Astrocyte of the spinal cord (primary cell): ENCODE measurements at regions not wholly inside any gene's neighbourhood (a gene's known extent, or its start where the extent isn't known, plus 50 kb on each side); places are given as distances from the start of the nearest gene placed in this dataset.

Source experiments
- DNase-seq: peaks from one replicate; pipeline ENCODE4 v3.0.0; 2011; ENCODE audit warnings: low read depth, low spot score
- H3K4me3 ChIP-seq: 2 replicates; pipeline ENCODE4 v1.5.1; 2011; ENCODE audit warnings: low read depth, mild to moderate bottlenecking, low read length, moderate library complexity
- CTCF ChIP-seq: IDR thresholded peaks from 2 replicates; pipeline ENCODE4 v1.5.1; 2012; ENCODE audit warnings: low read depth, mild to moderate bottlenecking, low read length, inconsistent platforms
- in situ Hi-C: cut with HindIII; loops from 2 replicates; pipeline ENCODE4 v1.10.0; 2017; ENCODE audit warnings: low sequenced_read_pairs

DNA sequence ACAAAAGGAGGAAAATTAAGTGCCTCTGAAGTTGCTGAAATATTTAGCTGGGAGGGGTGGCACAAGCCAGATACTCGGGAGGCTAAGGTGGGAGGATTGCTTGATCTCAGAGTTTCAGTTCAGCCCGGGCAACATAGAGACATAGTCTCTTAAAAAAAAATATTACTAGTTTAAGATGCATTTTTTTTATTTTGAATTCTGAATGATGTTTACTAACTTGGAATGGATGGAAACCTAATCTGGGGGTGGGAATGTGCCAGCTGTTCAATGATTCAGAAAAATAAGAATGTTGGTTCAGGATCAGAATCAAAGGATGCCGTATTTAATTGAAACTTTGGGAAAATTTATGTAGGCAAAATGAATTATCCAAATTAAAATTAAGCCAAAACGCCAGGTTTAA, 167.2 kb upstream of the ANK2 start:
- TF ChIP-seq CTCF = no peak
- DNase-seq = no peak
- H3K4me3 ChIP-seq = no peak overlapping the region
- in situ Hi-C loops = no loop called here

GRCh38 chr4:112884406-112884805, 165.0 kb upstream of the ANK2 start:
- no peak for DNase-seq
- no peak for TF ChIP-seq CTCF
- in situ Hi-C loops = no loop called here
- H3K4me3 ChIP-seq = no peak overlapping the region

- DNase-seq = no peak
- no peak for TF ChIP-seq CTCF
- no peak overlapping the region for H3K4me3 ChIP-seq
- in situ Hi-C loops = no loop called here
These were observed 163.6 kb upstream of the ANK2 start for GRCh38 chr4:112885897-112886296.

DNA sequence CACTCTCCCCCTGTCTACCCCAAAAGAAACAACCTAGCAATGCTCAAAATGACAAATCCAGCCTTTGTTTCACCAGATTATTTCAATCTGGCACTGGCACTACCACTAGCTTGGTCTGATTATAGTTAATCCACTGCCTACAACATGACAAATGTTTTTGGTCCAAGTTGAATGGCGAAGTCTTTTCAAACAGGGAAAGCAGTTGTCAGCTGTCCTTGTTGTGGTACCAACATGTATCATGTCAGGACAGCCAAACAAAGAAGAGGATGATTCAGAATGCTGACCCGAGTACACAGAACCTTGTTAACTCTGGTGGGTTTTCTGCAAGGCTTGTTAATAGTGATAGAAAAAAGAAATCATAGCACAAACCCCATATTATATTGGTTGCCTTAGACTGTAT, 160.8 kb upstream of the ANK2 start:
- no peak overlapping the region for H3K4me3 ChIP-seq
- no peak for DNase-seq
- in situ Hi-C loops = no loop called here

GRCh38 chr4:112889199-112889598, 160.3 kb upstream of the ANK2 start:
- H3K4me3 ChIP-seq = no peak overlapping the region
- in situ Hi-C loops = no loop called here
- DNase-seq = no peak
- TF ChIP-seq CTCF = no peak

More for the DNA sequence above, 160.8 kb upstream of the ANK2 start:
- no peak for TF ChIP-seq CTCF

- H3K4me3 ChIP-seq = peak overlapping the region; percentile 6
- peak; percentile 61 for DNase-seq
- no peak for TF ChIP-seq CTCF
- in situ Hi-C loops = no loop called here
These were observed 159.6 kb upstream of the ANK2 start for GRCh38 chr4:112889619-112890527.
